OCI-LY3 (cell line): ENCODE measurements at regions not wholly inside any gene's neighbourhood (a gene's known extent, or its start where the extent isn't known, plus 50 kb on each side); places are given as distances from the start of the nearest gene placed in this dataset.

Source experiments
- CTCF ChIP-seq: fragments of 200-600, 300-600 bp; sonication (generic); IDR thresholded peaks from 2 replicates; pipeline ENCODE4 v1.5.1; 2014; ENCODE audit warnings: antibody characterized with exemption, low read length, low read depth
- EZH2phosphoT487 ChIP-seq: fragments of 200-600 bp; shearing (Covaris generic); IDR thresholded peaks from 2 replicates; pipeline ENCODE4 v1.6.1; 2018; ENCODE audit warnings: antibody characterized with exemption, mixed run types, low read depth

DNA sequence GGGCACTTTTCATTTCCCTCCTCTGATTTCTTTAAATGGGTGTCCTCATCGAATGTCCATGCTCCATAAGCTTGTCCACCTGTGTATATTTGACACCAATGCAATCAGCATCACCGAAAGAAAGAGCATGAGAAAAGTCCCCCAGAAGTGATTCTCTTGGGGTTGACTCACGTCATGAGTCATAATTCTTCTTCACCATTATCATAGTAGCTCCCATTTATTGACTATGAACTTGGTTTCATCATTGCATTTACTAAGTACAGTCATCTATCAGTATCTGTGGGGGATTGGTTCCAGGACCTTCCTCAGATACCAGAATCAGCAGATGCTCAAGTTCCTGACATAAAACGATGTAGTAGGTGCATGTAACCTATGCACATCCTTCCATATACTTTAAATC lies 372.5 kb upstream of the CFAP20DC start:
- no peak for TF ChIP-seq CTCF
- no peak for TF ChIP-seq EZH2phosphoT487
